Hematopoietic multipotent progenitor cell treated with erythropoietin and hydrocortisone succinate and interleukin-3 and kit ligand, for 8 days (in vitro differentiated cells): ENCODE measurements at regions not wholly inside any gene's neighbourhood (a gene's known extent, or its start where the extent isn't known, plus 50 kb on each side); places are given as distances from the start of the nearest gene placed in this dataset.
"Not testable (repeated sequence)": the region's sequence is repeated elsewhere in the genome, so short reads cannot be mapped to it uniquely, and the experiment has no call there.

Source experiments
- DNase-seq: peaks from one replicate; pipeline ENCODE4 v3.0.0-alpha.2; 2015

DNA sequence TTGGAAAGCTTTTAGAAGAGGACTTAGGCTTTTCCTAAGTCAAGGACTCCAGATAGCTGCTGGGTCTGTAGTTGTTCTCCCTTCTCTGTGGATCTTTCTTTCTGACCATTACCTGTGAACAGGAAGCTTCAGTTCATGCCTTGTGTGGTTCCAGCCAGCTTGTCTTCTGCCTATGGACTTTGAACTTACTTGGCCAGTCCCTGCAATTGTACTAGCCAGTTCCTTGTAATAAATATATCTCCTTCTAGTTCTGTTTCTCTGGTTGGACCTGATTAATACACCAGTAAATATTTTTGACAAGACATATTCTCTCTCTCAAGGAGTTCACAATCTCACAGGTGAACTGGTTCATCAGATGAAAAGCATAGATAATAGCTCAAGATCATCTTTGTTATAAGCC, 341.3 kb upstream of the DPPA4 start:
- no peak for DNase-seq

DNA sequence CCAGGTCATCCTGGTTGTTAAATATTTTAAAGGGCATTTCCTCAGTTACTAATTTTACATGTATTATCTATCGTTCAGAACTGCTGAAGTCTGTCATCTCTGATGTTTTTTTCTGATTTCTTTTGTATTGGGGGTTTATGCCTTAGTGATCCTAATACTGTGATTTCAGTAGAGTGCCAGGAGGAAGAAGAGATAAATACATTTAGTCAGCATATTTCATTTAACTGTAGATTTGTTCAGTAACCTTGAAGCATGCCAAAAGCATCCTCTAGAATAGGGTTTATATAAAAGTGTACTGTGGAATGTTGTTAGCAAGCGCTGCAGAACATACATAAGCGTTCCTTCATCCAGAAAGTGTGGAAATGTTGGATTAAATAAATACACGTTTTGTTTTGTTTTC, 342.3 kb upstream of the DPPA4 start:
- DNase-seq: no peak

DNA sequence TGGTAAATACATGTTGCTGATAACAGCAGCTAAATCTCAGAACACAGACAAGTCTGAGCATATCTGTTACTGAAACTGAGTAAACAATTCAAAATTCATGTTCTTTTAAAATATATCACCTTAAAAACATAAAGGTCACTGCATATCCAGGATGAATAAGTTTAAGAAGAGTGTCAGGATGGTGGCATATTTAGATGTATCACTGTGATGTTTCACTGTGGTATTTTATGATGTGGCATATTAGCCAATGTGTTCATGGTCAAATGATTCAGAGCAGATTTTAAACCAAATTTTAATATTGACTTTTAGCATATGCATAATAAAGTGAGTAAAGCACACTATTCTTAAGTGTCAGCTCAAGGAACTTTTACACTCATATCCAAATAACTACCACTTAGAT, 346.4 kb upstream of the DPPA4 start:
- no peak for DNase-seq

DNA sequence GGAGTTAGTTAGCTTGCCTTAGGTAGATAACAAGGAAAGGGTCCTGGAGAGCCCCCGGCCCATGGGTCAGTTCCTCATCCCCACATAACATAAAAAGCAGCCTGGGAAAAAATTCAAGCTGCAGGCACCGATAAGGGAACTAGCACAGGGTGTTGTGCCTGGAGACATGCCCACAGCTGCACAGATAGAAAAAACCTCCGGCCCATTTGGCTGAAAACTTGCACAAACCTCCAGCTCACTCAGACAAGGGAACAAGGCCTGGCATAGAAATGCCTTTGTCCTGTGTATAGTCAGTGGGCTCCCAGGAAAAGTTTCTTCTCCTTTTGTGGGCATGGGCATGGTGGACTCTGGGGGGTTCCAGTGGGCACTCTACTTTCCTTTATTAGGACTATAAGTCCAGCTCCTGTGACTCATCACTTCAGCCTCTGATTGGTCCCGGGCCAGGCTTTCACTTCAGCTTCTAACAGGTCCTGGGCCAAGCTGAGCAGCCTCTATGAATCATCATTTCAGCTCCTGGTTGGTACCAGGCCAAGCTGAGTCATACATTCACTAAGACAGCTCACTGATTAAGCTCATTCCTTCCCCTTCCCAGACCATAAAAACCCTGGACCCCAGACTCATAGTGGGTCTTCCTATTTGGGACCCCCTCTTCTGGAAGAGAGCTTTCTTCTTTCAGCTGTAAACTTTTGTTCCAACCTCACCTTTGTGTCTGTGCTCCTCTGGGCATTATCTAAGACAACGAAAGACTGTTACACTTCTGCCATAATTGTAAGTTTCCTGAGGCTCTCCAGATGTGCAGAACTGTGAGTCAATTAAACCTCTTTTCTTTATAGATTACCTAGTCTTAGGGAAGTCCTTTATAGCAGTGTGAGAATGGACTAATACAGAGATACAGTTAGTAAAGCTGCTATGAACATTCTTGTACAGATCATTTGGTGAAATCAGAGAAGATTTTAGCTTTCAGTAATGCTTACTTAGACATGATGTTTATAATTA, 348.0 kb upstream of the DPPA4 start:
- no peak for DNase-seq

DNA sequence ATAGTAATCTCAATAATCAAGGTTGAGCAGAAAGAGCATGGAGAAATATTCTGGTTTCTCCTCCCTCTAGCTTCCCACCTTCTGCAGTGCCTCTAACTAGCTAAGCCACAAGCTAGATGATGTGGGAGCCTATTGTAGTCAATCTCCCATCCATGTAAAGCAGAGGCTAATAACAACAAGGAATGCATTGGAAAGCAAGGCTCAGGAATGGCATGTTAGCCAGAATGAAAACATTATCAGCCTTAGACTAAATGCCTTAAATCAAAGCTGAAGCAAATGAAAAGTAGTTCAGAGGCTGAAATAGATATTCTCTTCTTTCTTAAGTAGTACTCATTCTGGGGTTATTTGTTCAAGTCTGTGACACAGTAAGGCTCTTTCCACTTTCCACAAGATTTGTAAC, 350.3 kb upstream of the DPPA4 start:
- no peak for DNase-seq

DNA sequence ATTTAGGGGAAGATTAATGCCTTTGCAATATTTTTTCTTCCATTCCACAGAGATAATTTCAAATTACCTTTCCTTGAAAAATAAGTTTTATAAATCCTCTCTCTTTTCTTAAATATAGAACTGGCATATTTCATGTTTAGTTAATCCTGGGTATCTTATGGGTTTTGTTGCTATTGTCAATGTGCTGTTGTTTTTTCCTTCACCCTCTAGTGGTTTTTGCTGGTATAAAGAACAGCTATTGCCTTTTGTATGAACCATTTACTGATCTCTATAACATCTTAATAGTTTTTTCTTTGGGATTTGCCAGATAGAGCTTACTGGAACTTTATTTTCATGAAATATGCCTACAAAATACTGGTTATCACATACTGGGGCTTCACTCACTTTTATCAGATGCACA, 359.6 kb upstream of the DPPA4 start:
- DNase-seq: no peak

DNA sequence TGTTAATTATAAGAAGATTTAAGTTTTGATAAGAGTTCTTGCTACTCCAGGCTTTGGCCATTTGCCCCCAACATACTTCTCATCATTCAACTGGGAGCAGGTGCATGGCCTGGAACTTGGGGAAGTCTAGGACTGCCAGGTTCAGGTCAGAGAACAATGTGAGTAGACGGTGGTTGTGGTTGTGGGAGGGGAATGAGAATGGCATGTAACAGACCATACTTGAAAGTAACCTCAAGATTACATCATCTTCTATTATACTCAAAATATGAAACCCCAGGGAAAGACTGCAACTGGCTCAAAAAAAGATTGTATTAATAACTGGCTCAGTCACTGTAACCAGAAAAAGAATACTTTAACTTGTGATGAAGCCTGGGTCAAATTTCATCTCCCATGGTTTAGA, 364.9 kb upstream of the DPPA4 start:
- DNase-seq: no peak

DNA sequence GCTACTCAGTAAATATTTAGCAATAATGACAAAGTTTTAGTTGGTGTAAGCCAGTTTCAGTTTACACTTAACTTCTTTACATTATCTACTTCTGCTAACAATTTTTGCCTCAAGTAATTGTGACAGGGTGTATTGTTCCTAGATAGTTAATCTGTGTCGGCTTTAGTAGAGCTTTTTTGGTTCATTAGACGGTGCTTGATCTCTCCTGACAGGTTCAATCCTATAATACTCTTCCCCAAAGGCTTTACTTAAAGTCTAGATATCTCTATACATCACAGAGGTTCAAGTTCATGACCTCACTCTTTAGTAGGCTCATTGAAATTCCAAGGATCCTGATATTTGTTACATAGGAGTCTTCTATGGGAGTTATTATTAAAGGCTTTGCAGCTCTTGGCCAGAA, 365.6 kb upstream of the DPPA4 start:
- no peak for DNase-seq

DNA sequence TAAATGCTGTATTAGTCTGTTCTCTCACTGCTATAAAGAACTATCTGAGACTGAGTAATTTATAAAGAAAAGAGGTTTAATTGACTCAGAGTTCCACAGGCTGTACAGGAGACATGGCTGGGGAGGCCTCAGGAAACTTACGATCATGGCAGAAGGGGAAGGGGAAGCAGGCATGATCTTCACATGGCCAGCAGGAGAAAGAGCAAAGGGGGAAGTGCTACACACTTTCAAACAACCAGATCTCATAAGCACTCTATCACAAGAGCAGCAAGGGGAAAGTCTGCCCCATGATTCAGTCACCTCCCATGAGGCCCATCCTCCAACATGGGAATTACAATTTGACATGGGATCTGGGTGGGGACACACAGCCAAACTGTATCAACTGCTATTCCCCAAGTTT, 367.8 kb upstream of the DPPA4 start:
- DNase-seq: not testable (repeated sequence)

DNA sequence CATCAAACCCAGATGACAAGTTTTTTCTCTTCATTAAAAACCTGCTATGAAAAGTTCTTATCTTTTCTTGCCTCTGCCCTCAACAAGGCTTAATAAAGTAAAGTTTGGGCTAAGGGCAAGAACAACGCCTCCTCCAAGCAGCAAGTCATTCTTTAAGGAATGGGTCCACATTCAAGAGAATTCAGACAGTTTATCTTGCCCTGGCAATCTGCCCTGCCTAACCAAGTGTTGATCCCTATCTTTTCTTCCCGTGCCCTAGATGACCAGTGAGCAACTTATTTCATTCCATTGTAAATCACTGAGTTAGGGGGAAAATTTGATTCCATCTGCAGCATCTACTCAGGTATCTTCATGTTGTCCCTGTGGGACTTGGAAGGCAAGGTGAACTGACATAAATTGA, 370.3 kb upstream of the DPPA4 start:
- no peak for DNase-seq

DNA sequence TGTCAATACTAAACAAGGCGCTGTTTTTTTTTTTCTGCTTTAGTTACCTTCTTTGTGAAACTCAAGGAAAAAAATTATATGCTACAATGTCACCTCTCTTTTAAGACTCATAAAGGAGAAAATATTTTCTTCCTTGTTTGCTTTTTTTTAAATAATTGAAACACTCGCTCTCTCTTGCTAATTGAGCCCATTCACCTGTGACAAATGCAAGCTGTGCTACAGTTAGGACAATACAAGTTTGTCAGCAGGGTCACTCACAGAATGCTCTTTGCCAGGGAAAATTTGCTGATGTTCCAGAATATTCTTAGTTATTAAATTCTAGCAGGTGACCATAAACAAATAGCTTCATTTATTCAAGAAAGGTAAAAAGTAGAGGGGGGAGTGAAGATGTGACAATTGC, 375.9 kb upstream of the DPPA4 start:
- DNase-seq: no peak

DNA sequence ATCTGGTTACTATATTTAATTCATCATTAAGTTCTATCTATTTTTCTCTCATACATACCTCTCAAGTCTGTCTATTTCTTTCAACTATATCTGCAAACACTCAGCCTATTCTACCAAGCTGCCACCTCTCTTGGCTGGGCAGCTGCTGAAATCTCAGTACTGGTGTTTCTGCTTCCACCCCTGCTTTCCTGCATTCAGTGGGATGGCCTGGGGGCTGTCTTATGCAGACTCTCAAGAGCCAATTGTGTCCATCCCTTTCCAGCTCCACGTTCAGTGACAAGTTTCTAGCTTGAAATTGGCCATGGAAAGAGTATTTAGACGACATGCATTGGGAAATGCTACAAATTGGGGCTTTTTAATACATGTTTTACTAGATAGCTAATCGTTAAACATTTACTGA, 378.4 kb upstream of the DPPA4 start:
- DNase-seq: no peak

DNA sequence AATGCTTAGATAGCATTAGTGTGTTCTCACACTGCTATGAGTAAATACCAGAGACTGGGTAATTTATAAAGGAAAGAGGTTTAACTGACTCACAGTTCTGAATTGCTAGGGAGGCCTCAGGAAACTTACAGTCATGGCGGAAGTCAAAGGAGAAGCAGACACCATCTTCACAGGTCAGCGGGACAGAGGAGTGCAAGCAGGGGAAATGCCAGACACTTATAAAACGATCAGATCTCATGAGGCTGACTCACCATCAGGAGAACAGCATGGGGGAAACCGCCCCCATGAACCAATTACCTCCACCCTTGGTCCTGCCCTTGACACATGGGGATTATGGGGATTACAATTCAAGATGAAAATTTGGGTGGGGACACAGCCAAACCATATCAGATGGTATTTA, 381.5 kb upstream of the DPPA4 start:
- no peak for DNase-seq

DNA sequence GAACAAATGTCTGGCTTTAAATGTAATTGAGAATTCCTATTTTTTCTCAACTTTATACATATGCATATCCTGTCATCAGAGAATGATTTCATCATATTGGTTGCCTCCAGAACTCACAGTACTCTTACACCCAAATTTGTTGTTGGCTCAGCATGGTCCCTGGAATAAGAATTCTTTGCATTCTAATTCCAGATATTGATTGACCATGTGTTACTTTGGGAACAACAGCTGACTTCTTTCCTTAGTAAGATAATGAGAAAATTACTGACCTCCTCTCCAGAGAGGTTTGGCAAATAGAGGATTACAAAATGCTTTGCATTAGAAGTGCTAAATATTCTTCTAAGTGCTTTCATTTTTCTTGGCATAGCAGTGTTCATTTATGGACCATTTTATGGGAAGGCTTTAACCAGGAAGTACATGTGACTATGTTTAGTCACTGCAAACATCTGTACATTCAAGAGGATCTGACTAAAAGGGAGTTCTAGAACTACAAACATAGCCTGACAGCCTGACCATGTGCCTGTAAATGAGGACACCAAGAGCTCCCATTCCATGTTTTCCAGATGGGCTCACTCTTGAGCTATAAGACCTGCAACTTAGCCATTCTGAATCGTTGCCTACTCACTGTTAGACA, 391.6 kb upstream of the DPPA4 start:
- DNase-seq: no peak

DNA sequence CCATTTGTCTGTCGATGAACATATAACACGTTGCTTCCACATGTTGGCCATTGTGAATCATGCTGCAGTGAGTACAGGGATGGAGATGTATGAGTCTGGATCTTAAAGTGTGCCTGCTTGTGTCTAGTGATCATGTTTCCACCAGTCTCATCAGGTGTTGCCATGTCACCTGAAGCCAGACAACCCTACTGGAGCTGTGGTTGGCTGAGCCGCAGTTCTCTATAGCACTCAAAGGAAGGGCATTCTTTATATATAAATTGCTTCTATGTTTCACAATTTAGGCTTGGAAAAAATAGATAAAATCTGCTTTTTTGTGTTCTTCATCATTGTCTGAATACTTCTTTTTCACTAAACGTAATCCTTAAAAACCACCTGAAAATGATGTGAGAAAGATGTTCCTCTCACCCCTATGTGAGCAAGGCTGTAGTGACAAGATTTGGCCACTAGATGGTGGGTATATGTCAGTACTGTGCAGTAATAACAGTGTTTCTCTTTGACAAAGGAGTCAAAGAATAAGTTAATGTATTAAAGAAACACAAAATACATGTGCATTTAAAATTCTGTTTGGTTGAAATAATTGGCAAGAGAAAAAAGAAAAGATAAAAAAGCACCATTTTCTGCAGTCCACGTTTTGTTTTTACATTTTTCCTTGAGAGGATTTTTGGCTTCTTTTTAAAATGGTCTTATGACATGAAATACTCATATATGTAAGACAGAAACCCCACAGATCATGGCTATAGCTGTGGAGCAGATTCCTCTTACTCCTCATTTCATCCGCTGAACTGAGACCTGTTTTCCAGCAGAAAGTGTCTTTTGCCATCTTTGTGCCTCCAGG, 394.5 kb upstream of the DPPA4 start:
- peak; percentile 36 for DNase-seq

DNA sequence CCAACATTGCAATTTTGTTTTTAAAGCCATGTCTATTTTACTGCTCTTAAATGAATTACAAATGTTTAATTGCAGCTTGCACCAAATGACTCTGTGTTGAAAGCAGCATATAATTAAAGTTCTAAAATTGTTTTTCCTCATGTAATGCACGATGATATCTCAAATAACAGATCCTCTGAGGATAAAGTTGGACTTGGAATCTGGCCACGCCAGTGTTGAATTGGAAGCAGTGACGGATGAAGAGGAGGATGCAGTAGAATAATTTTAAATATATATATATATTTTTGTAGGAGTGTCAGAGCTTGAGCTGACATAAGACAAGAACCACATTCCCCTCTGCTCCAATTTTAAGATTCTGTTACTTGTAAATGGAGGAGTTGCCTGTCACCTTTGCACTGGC, 406.6 kb upstream of the DPPA4 start:
- no peak for DNase-seq

DNA sequence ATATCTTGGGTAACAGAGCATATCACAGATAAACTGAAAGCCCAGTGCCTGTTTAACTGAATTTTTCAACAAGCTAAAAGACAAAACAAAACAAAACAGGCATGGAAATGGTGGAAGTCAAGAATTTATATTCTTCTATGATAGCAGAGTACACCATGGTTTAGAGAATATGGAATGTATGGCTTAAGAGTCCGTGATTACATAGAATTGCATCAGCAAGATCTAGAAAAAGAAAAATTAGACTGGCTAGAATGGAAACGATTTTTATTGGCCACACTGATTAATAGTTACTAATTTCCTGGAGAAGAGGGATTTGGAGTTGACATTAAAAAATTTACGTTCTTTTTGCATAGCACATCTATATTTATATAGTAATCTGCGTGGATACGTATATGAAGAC, 435.2 kb upstream of the DPPA4 start:
- no peak for DNase-seq

DNA sequence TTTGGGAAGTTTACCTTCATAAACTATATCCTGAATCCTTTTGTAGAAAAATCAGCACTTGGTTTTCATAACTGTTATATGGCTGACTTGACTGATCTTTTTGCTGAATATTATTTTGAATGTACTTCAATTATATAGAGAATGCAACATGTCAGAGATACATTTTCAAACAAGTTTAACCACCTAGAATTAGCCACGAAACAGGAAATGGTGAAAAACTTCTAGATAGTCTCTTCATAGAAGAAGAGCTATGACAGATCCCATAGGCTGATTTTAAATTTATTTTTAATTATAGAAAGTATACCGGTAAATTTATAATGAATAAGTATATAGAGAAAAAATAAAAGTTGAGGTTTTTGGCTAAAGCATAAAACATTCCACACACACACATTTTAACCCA, 436.8 kb upstream of the DPPA4 start:
- DNase-seq: no peak

DNA sequence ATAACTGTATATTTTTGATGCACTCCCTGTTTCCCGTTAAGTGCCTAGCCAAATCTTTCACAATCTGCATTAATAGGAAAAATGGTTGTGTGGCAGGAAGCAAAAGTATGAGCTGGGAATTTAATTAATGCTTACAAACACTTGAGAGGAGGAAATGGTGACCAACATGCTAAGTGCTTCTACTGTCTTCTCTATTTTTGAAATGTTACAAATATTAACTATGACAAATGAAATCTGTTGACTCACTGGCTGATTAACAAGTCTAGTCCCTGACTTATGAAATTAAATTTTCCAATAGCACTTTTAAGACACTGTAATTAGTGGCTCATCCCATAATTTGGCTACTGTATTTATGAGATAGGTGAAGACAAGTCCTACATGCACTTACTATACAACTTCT, 446.9 kb upstream of the DPPA4 start:
- DNase-seq: no peak

DNA sequence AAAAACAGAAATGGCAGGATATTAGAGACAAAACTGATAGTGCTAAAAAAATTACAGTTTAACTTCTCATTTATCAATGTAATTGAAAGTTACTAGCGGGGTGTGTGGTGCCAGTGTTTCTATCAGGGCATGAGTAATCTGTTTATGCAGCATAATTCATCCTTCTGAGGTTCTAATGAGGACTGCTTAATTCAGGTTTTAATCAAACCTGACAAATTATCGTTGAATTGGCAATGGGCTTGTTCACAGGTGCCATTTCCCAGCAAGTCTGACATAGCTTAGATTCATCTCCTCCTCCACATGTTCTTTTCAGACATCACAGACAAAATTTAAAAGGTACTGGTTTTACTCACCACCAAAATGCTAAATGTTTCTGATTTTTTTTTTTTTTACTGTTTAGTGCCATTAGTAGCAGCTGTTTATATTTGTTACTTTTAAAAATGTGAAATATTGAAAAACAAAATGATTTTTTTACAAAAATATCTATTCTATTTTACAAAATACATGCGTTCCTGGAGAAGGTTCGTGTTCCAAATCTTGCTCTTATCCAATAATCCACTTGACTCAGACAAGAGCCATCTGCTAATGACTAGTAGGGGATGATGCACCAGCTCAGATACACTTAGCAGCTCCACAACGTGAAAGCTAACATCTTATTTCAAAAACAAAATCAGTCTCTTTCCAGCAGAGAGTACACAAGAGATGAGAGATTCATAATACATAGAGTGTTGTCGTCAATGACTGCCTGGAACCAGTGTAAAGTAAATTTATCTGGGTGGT, 447.7 kb upstream of the DPPA4 start:
- DNase-seq: no peak

DNA sequence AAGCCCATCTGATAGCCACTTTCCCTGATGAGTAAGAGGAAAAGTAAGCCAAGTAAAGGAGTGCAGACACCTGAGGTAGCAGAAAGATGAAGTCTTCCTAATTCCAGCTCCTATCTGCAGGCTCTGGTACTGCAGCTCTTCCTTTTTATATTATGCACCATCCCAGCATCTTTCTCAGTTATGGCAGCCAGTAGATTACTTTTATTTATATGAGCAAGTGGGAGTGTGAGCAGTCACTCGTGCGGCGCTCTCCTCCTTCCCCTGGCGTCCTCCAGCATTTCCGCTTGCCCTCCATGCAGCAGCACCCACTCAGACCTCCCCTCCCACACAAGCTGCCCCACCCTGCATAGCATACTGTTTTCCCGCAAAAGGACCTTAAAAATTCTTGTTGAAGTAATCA, 465.9 kb upstream of the DPPA4 start:
- no peak for DNase-seq

DNA sequence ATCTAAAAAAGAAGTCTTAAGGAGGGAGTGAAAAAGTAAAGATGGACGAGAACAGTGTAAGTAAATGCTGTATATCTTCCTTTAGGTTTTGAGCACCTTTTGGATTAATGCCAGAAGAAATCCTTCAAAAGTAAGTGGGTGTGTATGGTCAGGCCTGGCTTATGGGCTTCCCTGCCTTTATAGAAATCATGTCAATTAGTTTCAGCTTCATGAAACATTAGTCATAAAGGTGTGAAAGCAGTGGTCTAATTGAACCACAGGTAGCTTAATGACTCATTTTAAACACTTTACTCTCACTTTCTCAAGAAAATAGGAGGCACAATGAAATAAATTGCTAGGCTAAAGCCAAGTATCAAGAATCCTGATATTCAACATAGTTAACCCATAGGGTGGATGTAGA, 467.4 kb upstream of the DPPA4 start:
- no peak for DNase-seq

DNA sequence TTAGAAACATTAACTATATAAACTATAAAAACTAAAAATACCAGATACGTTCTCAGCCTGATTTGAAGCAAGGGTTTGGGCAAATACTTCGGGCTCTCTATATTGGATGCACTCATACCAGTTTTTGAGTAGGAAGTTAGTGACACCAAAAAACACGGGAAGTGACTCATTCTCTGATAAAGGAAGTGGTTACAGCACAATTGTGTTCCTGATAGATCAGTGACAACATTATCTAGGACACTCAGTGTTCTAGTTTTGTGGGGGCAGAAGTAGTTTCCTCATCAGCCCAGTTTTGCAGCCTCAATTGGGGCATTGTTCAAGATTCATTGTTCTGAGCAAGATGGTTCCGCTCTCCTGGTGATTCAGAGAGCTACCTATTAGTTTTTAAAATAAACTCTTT, 469.6 kb upstream of the DPPA4 start:
- DNase-seq: peak; percentile 77
